ENCODE measurements at regions not wholly inside any gene's neighbourhood (a gene's known extent, or its start where the extent isn't known, plus 50 kb on each side); places are given as distances from the start of the nearest gene placed in this dataset.

DNA sequence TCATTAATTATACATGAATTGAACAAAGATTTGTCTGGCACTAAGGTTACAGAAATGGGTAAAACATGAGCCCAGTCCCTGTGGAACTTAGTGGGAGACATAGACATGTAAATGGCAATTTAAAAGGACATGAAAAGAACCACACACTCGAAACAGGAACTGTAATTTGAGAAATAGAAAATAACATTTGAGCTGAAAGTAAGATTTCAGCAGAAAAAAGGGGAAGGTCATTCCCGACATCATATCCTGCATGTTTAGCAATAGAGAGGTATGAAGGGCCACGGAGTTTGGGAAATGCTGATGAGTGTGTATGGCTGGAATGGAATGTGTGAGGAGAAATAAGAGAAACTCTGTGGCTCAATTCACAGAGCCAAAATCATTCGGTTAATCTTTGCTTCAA is 175.4 kb upstream of the AHR start:
- no peak for TF ChIP-seq POLR2A (IDR thresholded peaks at IDR 0.05)
- TF ChIP-seq, protein P1, sequence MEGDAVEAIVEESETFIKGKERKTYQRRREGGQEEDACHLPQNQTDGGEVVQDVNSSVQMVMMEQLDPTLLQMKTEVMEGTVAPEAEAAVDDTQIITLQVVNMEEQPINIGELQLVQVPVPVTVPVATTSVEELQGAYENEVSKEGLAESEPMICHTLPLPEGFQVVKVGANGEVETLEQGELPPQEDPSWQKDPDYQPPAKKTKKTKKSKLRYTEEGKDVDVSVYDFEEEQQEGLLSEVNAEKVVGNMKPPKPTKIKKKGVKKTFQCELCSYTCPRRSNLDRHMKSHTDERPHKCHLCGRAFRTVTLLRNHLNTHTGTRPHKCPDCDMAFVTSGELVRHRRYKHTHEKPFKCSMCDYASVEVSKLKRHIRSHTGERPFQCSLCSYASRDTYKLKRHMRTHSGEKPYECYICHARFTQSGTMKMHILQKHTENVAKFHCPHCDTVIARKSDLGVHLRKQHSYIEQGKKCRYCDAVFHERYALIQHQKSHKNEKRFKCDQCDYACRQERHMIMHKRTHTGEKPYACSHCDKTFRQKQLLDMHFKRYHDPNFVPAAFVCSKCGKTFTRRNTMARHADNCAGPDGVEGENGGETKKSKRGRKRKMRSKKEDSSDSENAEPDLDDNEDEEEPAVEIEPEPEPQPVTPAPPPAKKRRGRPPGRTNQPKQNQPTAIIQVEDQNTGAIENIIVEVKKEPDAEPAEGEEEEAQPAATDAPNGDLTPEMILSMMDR (IDR thresholded peaks at IDR 0.05 in 8 of 11, conservative IDR thresholded peaks at IDR 0.05 in 3 of 11), result no peak
- no peak for TF ChIP-seq POLR2AphosphoS5 (IDR thresholded peaks at IDR 0.05)

Data from spleen (tissue), 7 donors.